ENCODE measurements at regions not wholly inside any gene's neighbourhood (a gene's known extent, or its start where the extent isn't known, plus 50 kb on each side); places are given as distances from the start of the nearest gene placed in this dataset.

GRCh38 chr7:20079080-20079479 lies 138.1 kb downstream of the MACC1 start:
- TF ChIP-seq CTCF (conservative IDR thresholded peaks at IDR 0.05 in 1 of 2, IDR thresholded peaks at IDR 0.05 in 1 of 2; ENCODE audit: low read depth in 1 of 2, low read length in 2 of 2), result no peak
- no peak for TF ChIP-seq EZH2 (IDR thresholded peaks at IDR 0.05; ENCODE audit: low read length, missing control alignments)
